HG03432 (cell line): ENCODE measurements at regions not wholly inside any gene's neighbourhood (a gene's known extent, or its start where the extent isn't known, plus 50 kb on each side); places are given as distances from the start of the nearest gene placed in this dataset.

Experiments used
- ATAC-seq: cut with Tn5 transposase; IDR thresholded peaks from one replicate; pipeline ENCODE4 v1.9.1; 2021; ENCODE audit warnings: mild to moderate bottlenecking, moderate library complexity; ENCODE audit not compliant: unreplicated experiment

GRCh38 chr10:33754052-33754451 lies 419.6 kb upstream of the NRP1 start:
- no peak for ATAC-seq

GRCh38 chr10:33753389-33753788 lies 418.9 kb upstream of the NRP1 start:
- no peak for ATAC-seq

- no peak for ATAC-seq
Observed at GRCh38 chr10:33749790-33750189, 415.3 kb upstream of the NRP1 start.

- no peak for ATAC-seq
Observed at GRCh38 chr10:33749067-33749735, 414.7 kb upstream of the NRP1 start.

GRCh38 chr10:33746836-33747268 lies 412.4 kb upstream of the NRP1 start:
- ATAC-seq, result peak; percentile 45

GRCh38 chr10:33746186-33746585 lies 411.7 kb upstream of the NRP1 start:
- ATAC-seq, result no peak

GRCh38 chr10:33743429-33743857 lies 409.0 kb upstream of the NRP1 start:
- ATAC-seq, result peak; percentile 75

GRCh38 chr10:33739031-33739430 lies 404.6 kb upstream of the NRP1 start:
- no peak for ATAC-seq

- ATAC-seq, result peak; percentile 56
Observed at GRCh38 chr10:33735464-33735923, 401.0 kb upstream of the NRP1 start.

- no peak for ATAC-seq
Observed at GRCh38 chr10:33734393-33735155, 400.1 kb upstream of the NRP1 start.

- no peak for ATAC-seq
Observed at GRCh38 chr10:33733058-33733457, 398.6 kb upstream of the NRP1 start.

GRCh38 chr10:33732161-33732680 lies 397.8 kb upstream of the NRP1 start:
- no peak for ATAC-seq

- no peak for ATAC-seq
Observed at GRCh38 chr10:33731322-33731721, 396.9 kb upstream of the NRP1 start.

GRCh38 chr10:33725430-33725829 lies 391.0 kb upstream of the NRP1 start:
- no peak for ATAC-seq

GRCh38 chr10:33723181-33723580 lies 388.7 kb upstream of the NRP1 start:
- no peak for ATAC-seq

- no peak for ATAC-seq
Observed at GRCh38 chr10:33722067-33722466, 387.6 kb upstream of the NRP1 start.

GRCh38 chr10:33721509-33721908 lies 387.0 kb upstream of the NRP1 start:
- no peak for ATAC-seq

- no peak for ATAC-seq
Observed at GRCh38 chr10:33720161-33720560, 385.7 kb upstream of the NRP1 start.

GRCh38 chr10:33719005-33719703 lies 384.7 kb upstream of the NRP1 start:
- ATAC-seq, result no peak

GRCh38 chr10:33716501-33717267 lies 382.2 kb upstream of the NRP1 start:
- ATAC-seq, result no peak
